Adrenal gland (tissue), 9 donors: ENCODE measurements at regions not wholly inside any gene's neighbourhood (a gene's known extent, or its start where the extent isn't known, plus 50 kb on each side); places are given as distances from the start of the nearest gene placed in this dataset.

Source experiments
- DNase-seq, 7 donors: peaks; one replicate each; pipeline ENCODE4 v3.0.0-alpha.2; 2019 to 2020
- H3K27ac ChIP-seq, 5 donors: fragments of 200-600 bp; sonication (generic) in 4 of 5; 1 replicate in 3 of 5; 2 replicates in 2 of 5; pipeline versions ENCODE4 v1.5.1 to v1.8.0; 2016 to 2020; ENCODE audit warnings: mild to moderate bottlenecking in 1 of 5
- H3K27me3 ChIP-seq: fragments of 200-600 bp; 2 replicates; pipeline ENCODE4 v1.8.0; 2021
- H3K36me3 ChIP-seq, 2 donors: fragments of 200-600 bp; replicated peaks in 1 of 2; 1 replicate in 1 of 2; 2 replicates in 1 of 2; pipeline versions ENCODE4 v1.5.1 to v1.8.0; 2018 to 2022
- H3K4me1 ChIP-seq, 2 donors: fragments of 200-600 bp; replicated peaks in 1 of 2; 1 replicate in 1 of 2; 2 replicates in 1 of 2; pipeline versions ENCODE4 v1.5.1 to v1.8.0; 2018 to 2021
- H3K4me3 ChIP-seq, 4 donors: fragments of 200-600 bp; sonication (generic) in 3 of 4; one replicate each; pipeline ENCODE4 v1.5.1; 2016 to 2018
- H3K9me3 ChIP-seq, 3 donors: fragments of 200-600 bp; sonication (generic) in 1 of 3; replicated peaks in 1 of 3; 1 replicate in 2 of 3; 2 replicates in 1 of 3; pipeline versions ENCODE4 v1.5.1 to v1.8.0; 2016 to 2021
- CTCF ChIP-seq, 6 experiments: fragments of 450-650 bp in 4 of 6; fragments of 200-600 bp in 2 of 6; sonication (generic) in 1 of 6; IDR thresholded peaks; 1 replicate in 5 of 6; 2 replicates in 1 of 6; pipeline versions ENCODE4 v1.5.1 to v1.8.0; 2016 to 2021; ENCODE audit warnings: antibody characterized with exemption in 6 of 6, mild to moderate bottlenecking in 2 of 6, moderate library complexity in 1 of 6
- POLR2A ChIP-seq, 2 donors: fragments of 450-650 bp; IDR thresholded peaks; one replicate each; pipeline ENCODE4 v1.6.1; 2017; ENCODE audit warnings: antibody characterized with exemption in 2 of 2, mild to moderate bottlenecking in 2 of 2, moderate library complexity in 1 of 2
- WGBS, 4 donors: extraction: QIAGEN DNeasy Blood & Tissue Kit in 2 of 4; methylation state at CpG; one replicate each; pipeline versions ENCODE4 v1.1.5 to v1.1.7; 2013 to 2017; 5-methylcytosine and 5-hydroxymethylcytosine counted together
- intact Hi-C, 2 donors: fragments of 100-400 bp; cut with DNase I; formaldehyde crosslinking; loops; one replicate each; pipeline versions ENCODE4 v1.14.1 to v1.15.0; 2022 to 2023
- donor health status: healthy with polysubstance abuse.
- donor health status: Bipolar disorder and iron deficiency.
- donor health status: DM: yes; HTN: yes; CAD: no.
- donor health status: DM: no; HTN: no; CAD: no.
- donor health status: DM: no; HTN: no; CAD: no.

GRCh38 chr5:30237189-30237588 is 956.3 kb upstream of the CDH6 start:
- intact Hi-C loops, result no loop called here
- Histone ChIP-seq H3K4me1 (no peaks in the 10 kb centered on the region), H3K27me3 (no peaks in the 10 kb centered on the region), H3K9me3 (no peaks in the 10 kb centered on the region), H3K36me3 (no peaks in the 10 kb centered on the region), H3K4me3 (no peak overlapping the region), H3K27ac (no peak overlapping the region)
- TF ChIP-seq CTCF (IDR thresholded peaks at IDR 0.05) (no peak), POLR2A (IDR thresholded peaks at IDR 0.05) (no peak)
- 52 to 60% (median 58%) methylated on average over 2 of the region's 2 CpGs for WGBS, 4 donors
- no peak for DNase-seq

- DNase-seq, result no peak
- Histone ChIP-seq H3K4me1 (no peaks in the 10 kb centered on the region), H3K4me3 (no peak overlapping the region), H3K36me3 (no peaks in the 10 kb centered on the region), H3K27me3 (no peaks in the 10 kb centered on the region), H3K9me3 (no peaks in the 10 kb centered on the region), H3K27ac (no peak overlapping the region)
- no peak for TF ChIP-seq CTCF (IDR thresholded peaks at IDR 0.05)
- no peak for TF ChIP-seq POLR2A (IDR thresholded peaks at IDR 0.05)
- intact Hi-C loops, result no loop called here
These were observed 983.7 kb upstream of the CDH6 start for GRCh38 chr5:30209755-30210154.

- Histone ChIP-seq H3K9me3 (no peaks in the 10 kb centered on the region), H3K36me3 (no peaks in the 10 kb centered on the region), H3K27me3 (no peaks in the 10 kb centered on the region), H3K27ac (no peak overlapping the region), H3K4me3 (no peak overlapping the region), H3K4me1 (no peaks in the 10 kb centered on the region)
- WGBS, 4 donors, result 81 to 90% (median 85%) methylated on average over 3 of the region's 3 CpGs
- DNase-seq, result no peak
- TF ChIP-seq POLR2A (IDR thresholded peaks at IDR 0.05) (no peak), CTCF (IDR thresholded peaks at IDR 0.05) (no peak)
- intact Hi-C loops, result no loop called here
These were observed 995.8 kb upstream of the CDH6 start for GRCh38 chr5:30197662-30198061.

- intact Hi-C loops, result no loop called here
- 54 to 65% (median 56%) methylated on average over 2 of the region's 2 CpGs for WGBS, 4 donors
- TF ChIP-seq CTCF (IDR thresholded peaks at IDR 0.05) (no peak), POLR2A (IDR thresholded peaks at IDR 0.05) (no peak)
These were observed 998.5 kb upstream of the CDH6 start for GRCh38 chr5:30195036-30195435.

More at GRCh38 chr5:30195036-30195435, 998.5 kb upstream of the CDH6 start:
- H3K4me3 ChIP-seq, result no peak overlapping the region
- H3K27ac ChIP-seq, result no peak overlapping the region
- H3K9me3 ChIP-seq, result no peaks in the 10 kb centered on the region
- H3K27me3 ChIP-seq, result no peaks in the 10 kb centered on the region
- H3K36me3 ChIP-seq, result no peaks in the 10 kb centered on the region
- no peak for DNase-seq
- H3K4me1 ChIP-seq, result no peaks in the 10 kb centered on the region
